ENCODE measurements at regions not wholly inside any gene's neighbourhood (a gene's known extent, or its start where the extent isn't known, plus 50 kb on each side); places are given as distances from the start of the nearest gene placed in this dataset.

DNA sequence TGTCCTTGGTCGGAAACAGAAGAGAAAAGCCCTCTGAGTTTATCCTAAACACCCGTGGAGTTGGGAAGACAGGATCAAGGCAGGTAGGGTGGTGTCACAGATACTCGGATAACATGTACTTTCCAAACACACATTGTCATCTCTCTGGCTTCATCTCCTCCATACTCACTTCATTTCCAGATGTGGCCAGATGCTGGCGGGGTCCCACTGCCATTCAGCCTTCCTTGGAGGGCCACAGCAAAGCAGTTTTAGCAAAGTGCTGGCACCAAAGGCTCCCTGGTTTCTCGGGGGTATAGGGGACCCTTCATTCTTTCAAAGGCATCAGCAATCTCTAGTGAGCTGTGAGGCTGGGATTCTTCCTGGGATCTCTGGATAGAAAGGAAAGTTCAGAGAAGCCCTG lies 539.5 kb downstream of the TCERG1L start:
- Mint-ChIP-seq H3K4me3 (no peak overlapping the region), H3K4me1 (no peaks in the 10 kb centered on the region)
- ATAC-seq = no peak

DNA sequence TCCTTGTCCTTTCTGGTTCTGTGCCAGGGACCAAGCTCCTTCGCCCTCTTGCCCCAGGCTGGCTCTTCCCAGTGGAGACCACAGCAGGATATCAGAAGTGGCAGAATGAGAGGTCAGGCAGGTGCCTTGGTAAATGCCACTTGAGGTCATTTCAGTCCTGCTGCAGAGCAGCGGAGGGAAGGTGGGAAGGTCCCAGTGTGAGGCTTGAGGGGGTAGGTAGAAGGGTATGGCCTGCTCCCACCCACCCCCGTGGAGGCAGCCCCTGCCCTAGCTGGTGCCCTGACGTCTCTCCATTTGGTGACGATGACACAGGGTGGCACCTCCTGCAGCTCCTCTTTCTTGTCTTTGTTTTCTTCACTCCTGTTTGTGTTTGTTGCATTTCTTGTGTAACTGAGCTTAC lies 538.8 kb downstream of the TCERG1L start:
- no peaks in the 10 kb centered on the region for H3K9me3 ChIP-seq (ENCODE audit: control insufficient read depth, low read length, poor library complexity, severe bottlenecking)
- Mint-ChIP-seq H3K4me1 (no peaks in the 10 kb centered on the region), H3K36me3 (ENCODE audit: low read depth) (no peaks in the 10 kb centered on the region), H3K4me3 (no peak overlapping the region), H3K27me3 (peaks cover 31% of the 10 kb centered on the region), H3K27ac (no peak overlapping the region)
- no peak for DNase-seq
- no peak for ATAC-seq

More for the DNA sequence above, 539.5 kb downstream of the TCERG1L start:
- Mint-ChIP-seq H3K27ac (no peak overlapping the region), H3K27me3 (peaks cover 31% of the 10 kb centered on the region), H3K36me3 (ENCODE audit: low read depth) (no peaks in the 10 kb centered on the region)
- no peak for DNase-seq
- no peaks in the 10 kb centered on the region for H3K9me3 ChIP-seq (ENCODE audit: control insufficient read depth, low read length, poor library complexity, severe bottlenecking)

DNA sequence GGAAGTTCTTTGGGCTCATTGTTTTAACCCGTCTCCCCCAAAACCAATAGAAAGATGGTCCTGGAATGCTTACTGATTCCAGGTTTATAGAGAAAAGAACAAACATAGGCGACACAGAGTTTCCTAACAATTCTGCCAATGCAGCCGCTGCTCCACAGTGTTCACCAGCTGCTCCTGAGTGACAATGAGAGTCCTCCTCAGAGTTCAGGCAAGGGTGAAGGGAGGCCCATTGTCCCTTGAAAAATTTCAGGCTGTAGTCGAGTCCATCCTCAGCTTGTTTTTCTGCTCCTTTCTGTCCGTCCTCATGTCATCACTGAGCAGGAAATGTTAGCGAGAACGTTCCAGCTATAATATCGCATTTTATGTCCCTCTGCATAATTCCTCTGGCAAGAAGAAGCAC lies 537.6 kb downstream of the TCERG1L start:
- no peaks in the 10 kb centered on the region for H3K9me3 ChIP-seq (ENCODE audit: control insufficient read depth, low read length, poor library complexity, severe bottlenecking)
- no peak overlapping the region for H3K27ac Mint-ChIP-seq
- no peak overlapping the region for H3K4me3 Mint-ChIP-seq
- no peak for ATAC-seq
- DNase-seq = no peak
- H3K27me3 Mint-ChIP-seq = peaks cover 31% of the 10 kb centered on the region
- H3K4me1 Mint-ChIP-seq = no peaks in the 10 kb centered on the region
- no peaks in the 10 kb centered on the region for H3K36me3 Mint-ChIP-seq (ENCODE audit: low read depth)

DNA sequence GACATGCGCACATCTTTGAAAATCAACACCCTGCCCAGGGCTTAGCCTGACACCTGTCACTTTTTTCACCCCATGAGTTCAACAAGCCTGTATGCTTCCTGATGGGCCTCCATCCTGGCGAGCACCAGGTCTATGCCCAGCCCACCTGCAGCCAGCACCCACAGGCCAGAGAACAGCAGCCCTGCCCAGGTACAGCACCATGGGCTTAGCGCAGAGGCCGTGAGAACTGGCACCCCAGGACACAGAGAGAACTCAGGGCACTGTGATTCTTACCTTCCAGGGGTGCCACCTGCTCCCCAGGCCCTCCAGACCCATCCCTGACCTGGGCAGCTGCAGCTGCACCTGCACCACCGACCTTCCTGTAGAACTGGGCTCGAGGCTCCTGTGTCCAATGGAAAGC lies 536.6 kb downstream of the TCERG1L start:
- H3K27me3 Mint-ChIP-seq = peaks cover 31% of the 10 kb centered on the region
- ATAC-seq = no peak
- no peaks in the 10 kb centered on the region for H3K36me3 Mint-ChIP-seq (ENCODE audit: low read depth)
- no peak overlapping the region for H3K4me3 Mint-ChIP-seq
- DNase-seq = no peak
- H3K4me1 Mint-ChIP-seq = no peaks in the 10 kb centered on the region
- H3K27ac Mint-ChIP-seq = no peak overlapping the region
- no peaks in the 10 kb centered on the region for H3K9me3 ChIP-seq (ENCODE audit: control insufficient read depth, low read length, poor library complexity, severe bottlenecking)

DNA sequence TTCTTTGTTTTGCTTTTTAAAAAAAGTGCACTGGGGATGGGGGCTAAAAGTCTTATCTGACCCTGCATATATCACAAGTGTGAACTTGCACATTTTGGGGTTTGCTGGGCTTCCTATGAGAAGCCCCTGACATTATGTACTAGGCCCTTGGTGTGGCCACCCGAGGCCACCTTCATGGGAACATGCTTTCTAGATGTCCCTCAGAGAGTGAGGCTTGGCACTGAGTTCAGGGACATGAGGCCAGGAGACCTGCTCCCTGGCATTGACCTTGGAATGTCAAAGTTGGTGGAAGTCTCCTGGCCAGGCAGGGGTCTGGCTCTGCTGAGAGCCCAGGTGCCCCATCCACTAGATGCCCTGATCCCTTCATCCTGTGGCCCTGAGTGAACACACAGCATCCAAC lies 536.2 kb downstream of the TCERG1L start:
- ATAC-seq = no peak

DNA sequence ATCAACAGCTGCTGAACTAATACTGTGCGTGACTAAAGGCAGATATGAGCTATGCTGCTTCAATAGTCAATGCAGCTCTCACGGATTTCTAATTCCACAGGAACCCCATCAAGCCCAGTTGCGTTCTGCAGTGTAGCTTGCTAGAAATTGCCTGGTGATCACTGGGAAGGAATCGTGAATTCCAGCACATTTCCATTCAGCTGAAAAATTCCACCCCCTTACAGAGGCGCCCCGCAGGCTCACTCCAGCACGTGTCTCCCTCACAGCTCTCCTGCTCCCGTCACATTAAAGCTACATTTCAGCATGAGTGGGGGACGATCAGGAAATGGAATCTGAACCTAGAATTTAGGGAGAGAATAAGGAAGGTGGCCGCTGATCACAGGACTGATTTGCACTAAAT lies 534.8 kb downstream of the TCERG1L start:
- Mint-ChIP-seq H3K27ac (no peak overlapping the region), H3K27me3 (peaks cover 28% of the 10 kb centered on the region), H3K4me1 (no peaks in the 10 kb centered on the region), H3K36me3 (ENCODE audit: low read depth) (no peaks in the 10 kb centered on the region), H3K4me3 (no peak overlapping the region)
- DNase-seq = no peak
- H3K9me3 ChIP-seq (ENCODE audit: control insufficient read depth, low read length, poor library complexity, severe bottlenecking) = no peaks in the 10 kb centered on the region
- ATAC-seq = no peak

More for the DNA sequence above, 536.2 kb downstream of the TCERG1L start:
- Mint-ChIP-seq H3K27ac (no peak overlapping the region), H3K4me3 (no peak overlapping the region), H3K4me1 (no peaks in the 10 kb centered on the region), H3K36me3 (ENCODE audit: low read depth) (no peaks in the 10 kb centered on the region), H3K27me3 (peaks cover 31% of the 10 kb centered on the region)
- no peak for DNase-seq
- no peaks in the 10 kb centered on the region for H3K9me3 ChIP-seq (ENCODE audit: control insufficient read depth, low read length, poor library complexity, severe bottlenecking)

DNA sequence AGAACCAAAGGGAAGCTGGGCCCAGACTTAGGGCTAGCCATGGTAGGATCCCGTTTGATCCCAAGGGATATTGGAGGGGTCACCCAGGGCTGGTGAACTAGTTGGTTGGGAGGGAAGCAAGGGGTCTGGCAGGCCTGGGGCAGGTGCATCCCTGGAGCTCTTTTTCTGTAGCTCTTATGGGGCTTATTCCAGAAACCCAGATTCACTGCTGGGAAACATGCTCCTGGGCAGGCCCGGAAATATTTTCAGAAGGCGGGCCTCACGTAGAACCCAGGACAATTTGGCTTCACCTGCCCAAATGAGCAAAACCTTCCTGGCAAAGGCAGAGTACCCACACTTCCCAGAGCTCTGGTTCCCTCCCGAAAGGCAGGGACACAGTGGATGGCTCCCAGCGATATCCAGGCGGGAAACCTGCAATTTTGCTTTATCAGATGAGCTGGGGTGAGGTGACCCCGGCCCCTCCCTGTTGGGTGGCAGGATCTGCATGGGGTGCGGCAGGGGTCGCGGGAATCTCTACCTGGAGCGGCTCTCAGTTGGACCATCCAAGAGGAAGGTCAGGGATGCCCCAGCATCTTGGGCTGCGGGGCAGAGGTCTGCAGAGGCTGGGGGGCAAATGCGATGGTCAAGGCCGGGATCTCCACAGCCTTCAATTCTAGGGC lies 533.9 kb downstream of the TCERG1L start:
- H3K4me1 Mint-ChIP-seq = no peaks in the 10 kb centered on the region
- H3K9me3 ChIP-seq (ENCODE audit: control insufficient read depth, low read length, poor library complexity, severe bottlenecking) = no peaks in the 10 kb centered on the region
- H3K4me3 Mint-ChIP-seq = no peak overlapping the region
- no peak overlapping the region for H3K27ac Mint-ChIP-seq
- ATAC-seq (no peak), DNase-seq (no peak)
- peaks cover 19% of the 10 kb centered on the region for H3K27me3 Mint-ChIP-seq
- no peaks in the 10 kb centered on the region for H3K36me3 Mint-ChIP-seq (ENCODE audit: low read depth)

DNA sequence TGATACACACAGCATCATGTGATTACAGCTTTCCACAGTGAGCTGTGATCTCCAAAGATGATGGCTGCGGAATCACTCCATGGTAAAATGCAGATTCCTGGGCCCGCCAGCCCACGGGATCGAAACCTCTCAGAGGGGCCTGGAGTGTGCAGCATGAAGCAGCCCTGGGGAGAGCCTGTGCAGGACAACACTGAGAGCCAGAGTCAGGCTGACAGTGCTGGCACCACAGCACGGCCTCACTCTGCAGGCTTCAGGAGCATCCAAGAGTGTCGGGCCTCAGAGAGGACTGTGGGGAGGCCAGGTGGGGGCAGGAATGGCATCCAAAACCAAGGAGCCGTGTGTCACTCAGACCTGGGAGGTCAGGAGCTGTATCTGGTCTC lies 533.4 kb downstream of the TCERG1L start:
- Mint-ChIP-seq H3K27ac (no peak overlapping the region), H3K4me1 (no peaks in the 10 kb centered on the region), H3K27me3 (peaks cover 14% of the 10 kb centered on the region), H3K36me3 (ENCODE audit: low read depth) (no peaks in the 10 kb centered on the region), H3K4me3 (no peak overlapping the region)
- ATAC-seq (no peak), DNase-seq (no peak)
- H3K9me3 ChIP-seq (ENCODE audit: control insufficient read depth, low read length, poor library complexity, severe bottlenecking) = no peaks in the 10 kb centered on the region

DNA sequence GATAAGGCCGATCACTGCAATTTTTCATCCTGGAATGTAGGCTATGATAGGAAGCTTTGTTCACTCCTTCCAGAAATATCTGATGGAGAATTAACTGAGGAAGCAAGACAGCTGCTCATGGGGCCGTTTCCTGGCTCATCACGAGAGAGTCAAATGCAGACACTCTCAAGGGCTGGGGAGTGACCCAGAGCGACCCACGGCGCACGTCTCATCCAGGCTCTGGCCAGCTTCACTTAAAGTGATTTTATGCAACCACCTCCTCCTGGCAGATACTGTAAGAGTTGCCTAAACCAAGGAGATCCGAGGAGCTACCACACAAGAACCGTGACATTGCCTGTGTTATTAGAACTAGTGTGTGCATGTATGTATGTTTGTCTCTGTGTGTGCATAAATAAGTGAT lies 530.8 kb downstream of the TCERG1L start:
- no peak for ATAC-seq
- H3K9me3 ChIP-seq (ENCODE audit: control insufficient read depth, low read length, poor library complexity, severe bottlenecking) = no peaks in the 10 kb centered on the region
- Mint-ChIP-seq H3K27me3 (no peaks in the 10 kb centered on the region), H3K4me1 (no peaks in the 10 kb centered on the region), H3K4me3 (no peak overlapping the region), H3K36me3 (ENCODE audit: low read depth) (no peaks in the 10 kb centered on the region), H3K27ac (no peak overlapping the region)
- DNase-seq = no peak

DNA sequence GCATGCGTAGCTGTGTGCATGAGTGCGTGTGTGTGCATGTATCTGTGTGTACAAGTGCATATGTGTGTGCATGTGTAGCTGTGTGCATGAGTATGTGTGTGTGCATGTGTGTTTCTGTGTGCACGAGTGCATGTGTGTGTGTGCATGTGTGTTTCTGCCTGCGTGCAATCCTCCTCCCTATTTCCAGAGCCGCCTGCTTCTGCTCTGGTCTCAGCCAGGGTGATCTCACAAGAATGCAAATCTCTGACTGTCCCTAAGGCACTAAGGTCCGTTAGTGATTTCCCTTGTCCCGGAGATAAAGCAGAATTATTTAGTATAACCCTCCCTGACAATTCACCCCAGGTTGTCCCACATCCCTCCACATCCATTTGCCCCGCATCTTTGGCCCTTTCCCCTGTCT lies 530.3 kb downstream of the TCERG1L start:
- H3K27ac Mint-ChIP-seq = no peak overlapping the region

DNA sequence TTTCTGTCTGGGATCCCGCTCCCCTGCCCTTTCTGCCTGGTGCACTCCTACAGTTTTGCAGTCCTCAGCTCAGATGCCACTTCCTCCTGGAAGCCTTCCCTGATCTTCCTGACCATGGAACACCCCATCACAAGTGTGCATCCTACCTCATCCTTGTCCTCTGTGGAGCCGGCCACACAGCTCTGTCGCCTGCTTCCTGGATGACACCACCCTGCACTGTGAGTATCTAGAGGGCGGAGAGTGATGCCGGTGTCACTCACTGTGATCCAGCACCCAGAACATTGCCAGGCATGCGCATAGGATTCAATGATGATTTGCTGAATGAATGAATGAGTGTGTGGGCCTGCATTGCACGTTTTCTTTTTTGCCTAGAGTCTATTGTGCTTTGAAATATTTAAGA lies 529.9 kb downstream of the TCERG1L start:
- Mint-ChIP-seq H3K4me1 (no peaks in the 10 kb centered on the region), H3K4me3 (no peak overlapping the region), H3K27me3 (no peaks in the 10 kb centered on the region), H3K27ac (no peak overlapping the region), H3K36me3 (ENCODE audit: low read depth) (no peaks in the 10 kb centered on the region)
- DNase-seq (no peak), ATAC-seq (no peak)
- H3K9me3 ChIP-seq (ENCODE audit: control insufficient read depth, low read length, poor library complexity, severe bottlenecking) = no peaks in the 10 kb centered on the region

More for the DNA sequence above, 530.3 kb downstream of the TCERG1L start:
- no peaks in the 10 kb centered on the region for H3K9me3 ChIP-seq (ENCODE audit: control insufficient read depth, low read length, poor library complexity, severe bottlenecking)
- Mint-ChIP-seq H3K4me3 (no peak overlapping the region), H3K4me1 (no peaks in the 10 kb centered on the region), H3K36me3 (ENCODE audit: low read depth) (no peaks in the 10 kb centered on the region), H3K27me3 (no peaks in the 10 kb centered on the region)
- DNase-seq (no peak), ATAC-seq (no peak)

DNA sequence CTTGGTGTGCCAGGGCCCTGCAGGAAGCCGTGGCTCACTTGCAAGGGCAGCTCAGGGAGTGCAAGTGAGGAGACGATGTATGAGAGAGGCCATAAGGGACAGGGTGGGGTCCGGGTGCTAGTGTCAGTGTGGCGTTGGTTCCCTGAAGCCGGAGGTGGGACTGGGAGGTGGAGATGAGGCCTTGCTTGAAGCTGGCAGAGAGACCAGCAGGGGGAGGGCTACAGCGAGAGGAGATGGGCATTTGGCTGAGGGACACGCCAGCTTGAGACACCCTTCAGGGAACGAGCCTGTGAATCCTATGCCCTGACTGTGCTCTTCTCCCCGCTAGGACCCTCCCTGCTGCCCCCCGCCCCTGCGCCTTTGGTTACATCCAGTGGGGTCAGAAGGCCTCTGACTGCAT lies 529.1 kb downstream of the TCERG1L start:
- no peak overlapping the region for H3K4me3 Mint-ChIP-seq

DNA sequence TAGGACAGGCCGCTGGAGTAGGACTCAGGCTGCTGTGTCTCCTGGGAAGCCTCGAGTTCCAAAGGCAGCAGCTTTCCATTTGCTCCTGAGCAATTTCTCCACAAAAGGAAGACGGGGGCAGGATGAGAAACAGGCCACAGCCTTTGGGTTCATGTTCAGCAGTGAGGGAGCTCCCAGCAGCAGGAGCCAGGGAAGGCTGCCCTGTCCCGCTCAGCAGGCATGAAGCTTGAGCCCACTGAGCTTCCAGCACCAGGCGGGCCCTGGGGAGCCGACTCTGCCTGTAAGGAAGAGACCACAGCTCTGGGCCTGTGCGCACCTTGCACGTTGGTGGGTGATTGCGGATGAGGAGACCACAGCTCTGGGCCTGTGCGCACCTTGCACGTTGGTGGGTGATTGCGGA lies 527.2 kb downstream of the TCERG1L start:
- ATAC-seq (no peak), DNase-seq (no peak)
- no peaks in the 10 kb centered on the region for H3K27me3 Mint-ChIP-seq
- no peaks in the 10 kb centered on the region for H3K36me3 Mint-ChIP-seq (ENCODE audit: low read depth)
- no peak overlapping the region for H3K27ac Mint-ChIP-seq
- no peak overlapping the region for H3K4me3 Mint-ChIP-seq
- no peaks in the 10 kb centered on the region for H3K4me1 Mint-ChIP-seq
- H3K9me3 ChIP-seq (ENCODE audit: control insufficient read depth, low read length, poor library complexity, severe bottlenecking) = no peaks in the 10 kb centered on the region

More for the DNA sequence above, 529.1 kb downstream of the TCERG1L start:
- Mint-ChIP-seq H3K27me3 (no peaks in the 10 kb centered on the region), H3K27ac (no peak overlapping the region), H3K4me1 (no peaks in the 10 kb centered on the region), H3K36me3 (ENCODE audit: low read depth) (no peaks in the 10 kb centered on the region)
- no peak for DNase-seq
- H3K9me3 ChIP-seq (ENCODE audit: control insufficient read depth, low read length, poor library complexity, severe bottlenecking) = no peaks in the 10 kb centered on the region
- ATAC-seq = no peak

DNA sequence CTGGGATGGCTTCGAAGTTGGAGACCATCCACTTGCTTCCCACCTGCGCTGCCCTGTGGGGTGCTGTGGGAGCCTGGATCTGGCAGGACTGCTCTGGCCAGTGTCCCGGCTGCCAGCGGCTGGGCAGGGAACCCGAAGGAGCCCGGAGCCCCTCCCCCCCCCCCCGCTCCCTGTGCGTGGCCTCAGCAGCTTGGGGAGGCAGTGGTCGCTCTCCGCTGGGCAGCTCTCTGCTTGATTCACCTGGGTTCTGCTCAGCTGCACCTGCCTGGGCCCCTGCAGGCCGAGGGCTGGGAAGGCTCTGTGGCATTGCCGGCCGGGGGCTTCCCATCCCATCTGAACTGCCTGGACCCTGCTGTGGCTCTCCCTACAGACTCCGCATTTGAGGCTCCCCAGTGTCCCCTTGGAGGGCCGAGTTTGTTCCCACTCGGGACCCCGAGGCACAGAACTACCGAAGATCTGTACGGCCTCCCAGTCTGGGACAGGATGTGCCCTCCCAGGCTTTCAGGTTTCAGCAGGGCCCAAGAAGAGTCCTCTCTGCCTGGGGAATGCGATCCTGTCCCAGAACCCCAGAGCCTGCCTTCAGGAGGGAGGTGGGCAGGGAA lies 525.1 kb downstream of the TCERG1L start:
- Mint-ChIP-seq H3K27me3 (no peaks in the 10 kb centered on the region), H3K36me3 (ENCODE audit: low read depth) (no peaks in the 10 kb centered on the region), H3K4me1 (no peaks in the 10 kb centered on the region), H3K27ac (no peak overlapping the region), H3K4me3 (no peak overlapping the region)
- H3K9me3 ChIP-seq (ENCODE audit: control insufficient read depth, low read length, poor library complexity, severe bottlenecking) = no peaks in the 10 kb centered on the region
- ATAC-seq = no peak
- no peak for DNase-seq

Data from T-helper 17 cell (primary cell).